ENCODE measurements at regions not wholly inside any gene's neighbourhood (a gene's known extent, or its start where the extent isn't known, plus 50 kb on each side); places are given as distances from the start of the nearest gene placed in this dataset.
"Not testable (repeated sequence)": the region's sequence is repeated elsewhere in the genome, so short reads cannot be mapped to it uniquely, and the experiment has no call there.

- no peak for DNase-seq
Measured at GRCh38 chr10:117797296-117797695, 249.4 kb downstream of the RAB11FIP2 start.

- no peak for DNase-seq
Measured at GRCh38 chr10:117801691-117802090, 245.1 kb downstream of the RAB11FIP2 start.

GRCh38 chr10:117804470-117805011 lies 242.2 kb downstream of the RAB11FIP2 start:
- no peak for DNase-seq

GRCh38 chr10:117805139-117805538 lies 241.6 kb downstream of the RAB11FIP2 start:
- DNase-seq = no peak

- no peak for DNase-seq
Measured at GRCh38 chr10:117807441-117807840, 239.3 kb downstream of the RAB11FIP2 start.

GRCh38 chr10:117815816-117816215 lies 230.9 kb downstream of the RAB11FIP2 start:
- not testable (repeated sequence) for DNase-seq

GRCh38 chr10:117817116-117817515 lies 229.6 kb downstream of the RAB11FIP2 start:
- no peak for DNase-seq

- no peak for DNase-seq
Measured at GRCh38 chr10:117818721-117819120, 228.0 kb downstream of the RAB11FIP2 start.

- no peak for DNase-seq
Measured at GRCh38 chr10:117819304-117819703, 227.4 kb downstream of the RAB11FIP2 start.

GRCh38 chr10:117823980-117824379 lies 222.8 kb downstream of the RAB11FIP2 start:
- no peak for DNase-seq

- DNase-seq = no peak
Measured at GRCh38 chr10:117830205-117830604, 216.5 kb downstream of the RAB11FIP2 start.

- no peak for DNase-seq
Measured at GRCh38 chr10:117830787-117831212, 215.9 kb downstream of the RAB11FIP2 start.

GRCh38 chr10:117838500-117839498 lies 207.9 kb downstream of the RAB11FIP2 start:
- DNase-seq = not testable (repeated sequence)

GRCh38 chr10:117856426-117856825 lies 190.3 kb downstream of the RAB11FIP2 start:
- DNase-seq = not testable (repeated sequence)

- no peak for DNase-seq
Measured at GRCh38 chr10:117860135-117860534, 186.6 kb downstream of the RAB11FIP2 start.

- no peak for DNase-seq
Measured at GRCh38 chr10:117860823-117861222, 185.9 kb downstream of the RAB11FIP2 start.

- no peak for DNase-seq
Measured at GRCh38 chr10:117861329-117861728, 185.4 kb downstream of the RAB11FIP2 start.

- DNase-seq = no peak
Measured at GRCh38 chr10:117863771-117864170, 183.0 kb downstream of the RAB11FIP2 start.

- no peak for DNase-seq
Measured at GRCh38 chr10:117865945-117866344, 180.8 kb downstream of the RAB11FIP2 start.

GRCh38 chr10:117868151-117868550 lies 178.6 kb downstream of the RAB11FIP2 start:
- no peak for DNase-seq

- no peak for DNase-seq
Measured at GRCh38 chr10:117875793-117876192, 170.9 kb downstream of the RAB11FIP2 start.

GRCh38 chr10:117876210-117876609 lies 170.5 kb downstream of the RAB11FIP2 start:
- DNase-seq = no peak

GRCh38 chr10:117878626-117879025 lies 168.1 kb downstream of the RAB11FIP2 start:
- DNase-seq = no peak

- no peak for DNase-seq
Measured at GRCh38 chr10:117884093-117884492, 162.6 kb downstream of the RAB11FIP2 start.

Measured in T1000 (cell line).